BLaER1 (cell line): ENCODE measurements at regions not wholly inside any gene's neighbourhood (a gene's known extent, or its start where the extent isn't known, plus 50 kb on each side); places are given as distances from the start of the nearest gene placed in this dataset.
"Not testable (repeated sequence)": the region's sequence is repeated elsewhere in the genome, so short reads cannot be mapped to it uniquely, and the experiment has no call there.

Experiments used
- H3K27ac ChIP-seq: shearing (Covaris generic); formaldehyde crosslinking; 2 replicates; pipeline ENCODE4 v1.8.1; 2022
- H3K27me3 ChIP-seq: shearing (Covaris generic); formaldehyde crosslinking; 2 replicates; pipeline ENCODE4 v1.8.1; 2022
- H3K36me3 ChIP-seq: shearing (Covaris generic); formaldehyde crosslinking; 2 replicates; pipeline ENCODE4 v1.8.1; 2022
- H3K4me1 ChIP-seq: shearing (Covaris generic); formaldehyde crosslinking; 2 replicates; pipeline ENCODE4 v1.8.1; 2022
- H3K4me2 ChIP-seq: shearing (Covaris generic); formaldehyde crosslinking; 2 replicates; pipeline ENCODE4 v1.8.1; 2022
- H3K4me3 ChIP-seq: shearing (Covaris generic); formaldehyde crosslinking; 2 replicates; pipeline ENCODE4 v1.8.1; 2022
- H3K9ac ChIP-seq: shearing (Covaris generic); formaldehyde crosslinking; 2 replicates; pipeline ENCODE4 v1.8.1; 2022
- H3K9me3 ChIP-seq: shearing (Covaris generic); formaldehyde crosslinking; 2 replicates; pipeline ENCODE4 v1.8.1; 2022
- H4K20me1 ChIP-seq: shearing (Covaris generic); formaldehyde crosslinking; 2 replicates; pipeline ENCODE4 v1.8.1; 2022
- Cebpa-rat ChIP-seq: shearing (Covaris generic); IDR thresholded peaks from 2 replicates; pipeline ENCODE4 v1.8.1; 2022

DNA sequence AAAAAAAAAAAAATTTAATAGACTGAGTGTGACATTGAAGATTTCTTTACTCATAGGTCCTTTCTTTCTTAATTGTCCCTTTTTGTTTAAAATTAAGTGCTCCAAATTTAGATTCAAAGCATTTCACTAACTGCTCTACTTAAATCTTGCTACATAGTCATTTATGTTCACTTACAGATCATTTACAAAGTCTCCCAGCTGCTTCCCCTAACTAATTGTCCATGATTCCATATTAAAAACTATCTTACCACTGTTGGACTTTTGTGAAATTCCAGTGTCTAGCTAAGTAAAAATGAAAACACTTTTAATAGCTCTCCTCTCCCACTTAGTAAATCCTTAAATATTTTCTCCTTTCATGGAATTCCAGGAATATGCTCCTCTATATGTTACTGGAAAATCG, 850.5 kb downstream of the NR2F1-AS1 start:
- H4K20me1 ChIP-seq, result no peaks in the 10 kb centered on the region
- no peak overlapping the region for H3K27ac ChIP-seq
- no peak overlapping the region for H3K4me2 ChIP-seq
- no peak overlapping the region for H3K4me3 ChIP-seq
- H3K27me3 ChIP-seq, result no peaks in the 10 kb centered on the region
- no peaks in the 10 kb centered on the region for H3K9me3 ChIP-seq
- H3K9ac ChIP-seq, result no peak overlapping the region
- no peaks in the 10 kb centered on the region for H3K4me1 ChIP-seq
- TF ChIP-seq Cebpa-rat, result no peak
- no peaks in the 10 kb centered on the region for H3K36me3 ChIP-seq

DNA sequence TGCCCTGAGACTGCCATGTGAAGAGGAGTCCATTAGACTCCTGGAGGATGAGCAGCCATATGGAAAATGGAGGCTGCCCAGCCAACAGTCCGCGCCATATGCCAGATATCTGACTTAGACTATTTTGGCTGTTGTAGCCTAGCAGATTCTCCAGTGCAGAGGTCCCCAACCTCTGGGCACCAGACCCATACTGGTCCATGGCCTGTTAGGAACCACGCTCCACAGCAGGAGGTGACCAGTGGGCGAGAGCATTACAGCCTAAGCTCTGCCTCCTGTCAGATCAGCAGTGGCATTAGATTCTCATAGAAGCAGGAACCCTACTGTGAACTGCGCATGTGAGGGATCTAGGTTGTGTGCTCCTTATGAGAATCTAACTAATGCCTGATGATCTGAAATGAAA, 851.9 kb downstream of the NR2F1-AS1 start:
- Histone ChIP-seq H3K4me1 (no peaks in the 10 kb centered on the region), H3K27ac (no peak overlapping the region), H3K27me3 (no peaks in the 10 kb centered on the region), H3K4me2 (no peak overlapping the region), H3K4me3 (no peak overlapping the region), H4K20me1 (no peaks in the 10 kb centered on the region), H3K9ac (no peak overlapping the region), H3K36me3 (no peaks in the 10 kb centered on the region), H3K9me3 (no peaks in the 10 kb centered on the region)
- TF ChIP-seq Cebpa-rat, result no peak

DNA sequence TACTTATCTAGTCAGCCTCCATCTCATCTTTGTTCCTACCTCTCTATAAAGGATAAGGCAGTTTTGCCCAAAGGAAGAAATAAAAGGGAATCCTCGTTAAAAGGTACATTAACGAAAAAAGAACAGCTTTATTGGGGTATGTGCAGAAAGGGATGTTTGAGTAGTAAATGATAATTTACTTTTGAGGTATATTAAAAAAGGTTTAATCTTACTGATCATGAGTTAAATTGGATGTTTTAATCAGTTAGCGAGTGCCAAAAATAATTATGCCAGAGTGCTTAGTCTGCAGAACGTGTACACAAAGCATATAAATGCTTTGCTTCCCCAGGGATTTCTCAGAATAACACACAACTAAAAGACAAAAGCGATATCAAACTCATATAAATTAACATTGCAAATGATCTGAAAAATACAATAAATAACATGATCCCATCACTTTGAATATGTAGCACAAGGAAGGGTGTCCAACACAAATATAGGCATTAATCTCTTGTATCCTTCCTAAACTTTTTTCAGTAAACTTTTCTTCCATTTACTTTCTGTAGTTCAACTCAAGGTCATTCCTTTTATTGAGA, 865.0 kb downstream of the NR2F1-AS1 start:
- Histone ChIP-seq H4K20me1 (no peaks in the 10 kb centered on the region), H3K4me1 (no peaks in the 10 kb centered on the region), H3K27ac (no peak overlapping the region), H3K4me3 (no peak overlapping the region), H3K36me3 (no peaks in the 10 kb centered on the region), H3K4me2 (no peak overlapping the region), H3K27me3 (no peaks in the 10 kb centered on the region), H3K9ac (no peak overlapping the region), H3K9me3 (no peaks in the 10 kb centered on the region)
- no peak for TF ChIP-seq Cebpa-rat

DNA sequence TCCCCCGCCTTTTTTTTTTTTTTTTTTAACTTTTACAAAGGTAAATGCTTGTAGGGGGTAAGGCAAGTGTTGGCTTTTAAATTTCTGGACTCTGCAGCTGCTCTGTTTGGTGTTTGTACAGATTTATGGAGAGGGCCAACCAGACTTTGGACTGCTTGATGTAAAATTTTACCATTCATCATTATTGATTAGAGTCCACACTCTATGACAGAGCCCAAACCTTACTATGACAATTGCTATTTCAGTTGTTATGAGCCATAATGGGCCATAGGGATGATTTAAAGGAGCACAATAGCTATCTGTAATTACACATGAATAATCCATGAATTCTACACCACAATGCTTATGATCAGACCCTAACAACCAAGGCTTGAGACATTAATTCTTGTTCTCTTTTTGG, 867.2 kb downstream of the NR2F1-AS1 start:
- no peak for TF ChIP-seq Cebpa-rat
- no peak overlapping the region for H3K27ac ChIP-seq
- no peak overlapping the region for H3K4me3 ChIP-seq
- no peak overlapping the region for H3K9ac ChIP-seq
- no peaks in the 10 kb centered on the region for H3K27me3 ChIP-seq
- no peaks in the 10 kb centered on the region for H3K36me3 ChIP-seq
- H4K20me1 ChIP-seq, result no peaks in the 10 kb centered on the region
- H3K4me1 ChIP-seq, result no peaks in the 10 kb centered on the region
- H3K4me2 ChIP-seq, result no peak overlapping the region
- H3K9me3 ChIP-seq, result no peaks in the 10 kb centered on the region

GRCh38 chr5:92713335-92713743, 867.7 kb downstream of the NR2F1-AS1 start:
- Histone ChIP-seq H3K9ac (no peak overlapping the region), H3K27ac (no peak overlapping the region), H3K36me3 (no peaks in the 10 kb centered on the region), H3K4me1 (no peaks in the 10 kb centered on the region), H3K4me3 (no peak overlapping the region), H3K4me2 (no peak overlapping the region), H4K20me1 (no peaks in the 10 kb centered on the region), H3K27me3 (no peaks in the 10 kb centered on the region), H3K9me3 (no peaks in the 10 kb centered on the region)
- TF ChIP-seq Cebpa-rat, result no peak

- H3K36me3 ChIP-seq, result no peaks in the 10 kb centered on the region
- no peak for TF ChIP-seq Cebpa-rat
- no peaks in the 10 kb centered on the region for H3K27me3 ChIP-seq
- H3K9ac ChIP-seq, result no peak overlapping the region
- no peaks in the 10 kb centered on the region for H4K20me1 ChIP-seq
- H3K9me3 ChIP-seq, result no peaks in the 10 kb centered on the region
- H3K4me1 ChIP-seq, result no peaks in the 10 kb centered on the region
- H3K4me2 ChIP-seq, result no peak overlapping the region
- H3K4me3 ChIP-seq, result no peak overlapping the region
- H3K27ac ChIP-seq, result no peak overlapping the region
Measured at GRCh38 chr5:92711956-92712355, 869.1 kb downstream of the NR2F1-AS1 start.

GRCh38 chr5:92704590-92704989, 876.4 kb downstream of the NR2F1-AS1 start:
- Histone ChIP-seq H3K27ac (no peak overlapping the region), H4K20me1 (no peaks in the 10 kb centered on the region), H3K4me1 (0 out of 2 replicates have a peak, but pooled peaks cover 4% of the 10 kb centered on the region), H3K27me3 (no peaks in the 10 kb centered on the region), H3K36me3 (no peaks in the 10 kb centered on the region), H3K9ac (no peak overlapping the region), H3K9me3 (no peaks in the 10 kb centered on the region), H3K4me3 (no peak overlapping the region), H3K4me2 (no peak overlapping the region)
- no peak for TF ChIP-seq Cebpa-rat

- TF ChIP-seq Cebpa-rat, result no peak
- Histone ChIP-seq H3K4me2 (no peak overlapping the region), H3K4me1 (0 out of 2 replicates have a peak, but pooled peaks cover 4% of the 10 kb centered on the region), H4K20me1 (no peaks in the 10 kb centered on the region), H3K27me3 (no peaks in the 10 kb centered on the region), H3K27ac (no peak overlapping the region), H3K36me3 (no peaks in the 10 kb centered on the region), H3K9ac (no peak overlapping the region), H3K4me3 (no peak overlapping the region), H3K9me3 (no peaks in the 10 kb centered on the region)
Measured at GRCh38 chr5:92703976-92704375, 877.0 kb downstream of the NR2F1-AS1 start.

DNA sequence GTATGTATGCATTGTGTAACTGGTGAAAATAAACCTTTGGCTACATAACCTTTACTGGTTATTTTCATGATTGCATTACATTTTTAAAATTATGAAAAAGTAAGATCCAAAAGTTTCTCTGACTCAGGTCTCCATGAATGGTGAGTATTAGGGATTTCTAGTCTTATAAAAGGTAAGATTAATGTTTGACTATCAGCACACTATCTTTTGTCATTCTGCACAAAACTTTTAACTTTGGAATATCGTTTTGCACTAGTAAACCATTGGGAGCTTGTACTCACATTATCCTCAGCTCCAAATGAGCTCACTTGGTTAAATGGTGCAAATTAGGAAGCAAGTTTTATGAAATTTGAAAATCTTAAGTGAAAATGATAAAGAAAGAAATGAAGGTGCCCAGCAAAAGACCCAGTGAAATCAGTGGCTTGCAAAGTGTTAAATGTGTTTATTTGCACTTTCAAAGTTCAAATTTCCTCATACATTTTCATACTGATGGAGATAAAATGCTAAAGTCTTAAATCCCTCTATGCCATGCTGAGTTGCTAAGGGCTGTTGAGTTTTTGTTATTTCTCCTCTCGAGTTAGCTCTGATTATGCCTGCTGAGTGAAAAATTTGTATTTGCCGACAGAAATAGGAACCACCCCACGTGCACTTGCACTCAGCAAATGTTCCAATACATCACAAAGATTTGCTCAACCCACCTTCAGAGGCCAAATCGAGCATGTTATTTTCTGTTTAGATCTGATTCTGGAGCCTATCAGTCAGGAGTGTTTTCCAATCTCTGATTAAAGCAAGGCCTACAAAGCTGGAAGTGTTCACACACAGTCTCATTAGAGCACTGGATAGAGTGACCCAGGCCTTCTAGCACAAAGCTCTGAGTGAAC, 885.7 kb downstream of the NR2F1-AS1 start:
- no peak overlapping the region for H3K9ac ChIP-seq
- H3K4me2 ChIP-seq, result no peak overlapping the region
- no peak overlapping the region for H3K27ac ChIP-seq
- H3K9me3 ChIP-seq, result no peaks in the 10 kb centered on the region
- no peaks in the 10 kb centered on the region for H4K20me1 ChIP-seq
- H3K4me3 ChIP-seq, result no peak overlapping the region
- no peak for TF ChIP-seq Cebpa-rat
- H3K36me3 ChIP-seq, result no peaks in the 10 kb centered on the region
- H3K27me3 ChIP-seq, result no peaks in the 10 kb centered on the region
- no peaks in the 10 kb centered on the region for H3K4me1 ChIP-seq

DNA sequence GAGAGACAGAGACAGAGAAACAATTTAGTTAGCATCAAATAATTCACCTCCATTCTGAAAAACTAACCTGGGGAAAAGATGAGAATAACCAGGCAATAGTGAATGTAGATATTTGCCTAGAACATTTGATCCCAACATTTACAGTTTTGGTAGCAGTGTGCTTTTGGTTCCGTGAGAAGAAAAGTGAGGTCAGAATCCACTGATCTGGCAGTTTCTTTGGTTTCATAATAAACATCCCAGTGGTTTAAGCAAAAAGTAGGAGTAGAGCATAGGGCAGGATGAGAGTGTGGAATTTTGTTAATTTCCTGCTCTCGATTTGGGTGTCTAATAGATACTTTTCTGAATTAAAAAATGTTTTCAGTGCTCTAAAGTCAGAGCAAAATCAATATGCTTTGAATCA, 887.0 kb downstream of the NR2F1-AS1 start:
- Histone ChIP-seq H3K36me3 (no peaks in the 10 kb centered on the region), H3K27me3 (no peaks in the 10 kb centered on the region), H3K9ac (no peak overlapping the region), H3K27ac (no peak overlapping the region), H3K4me1 (no peaks in the 10 kb centered on the region), H3K9me3 (no peaks in the 10 kb centered on the region), H4K20me1 (no peaks in the 10 kb centered on the region), H3K4me3 (no peak overlapping the region), H3K4me2 (no peak overlapping the region)
- TF ChIP-seq Cebpa-rat, result no peak

- not testable (repeated sequence) for H3K4me3 ChIP-seq, H3K36me3 ChIP-seq, H3K4me1 ChIP-seq, H3K9me3 ChIP-seq, H3K4me2 ChIP-seq, H4K20me1 ChIP-seq, H3K9ac ChIP-seq, H3K27me3 ChIP-seq, H3K27ac ChIP-seq
Measured at GRCh38 chr5:92691955-92692354, 889.1 kb downstream of the NR2F1-AS1 start.
